SK-N-MC (cell line): ENCODE measurements at regions not wholly inside any gene's neighbourhood (a gene's known extent, or its start where the extent isn't known, plus 50 kb on each side); places are given as distances from the start of the nearest gene placed in this dataset.

Source experiments
- EZH2 ChIP-seq: fragments of 200-600 bp; sonication (generic); IDR thresholded peaks from one replicate; pipeline ENCODE4 v1.6.1; 2017; ENCODE audit warnings: antibody characterized with exemption
- FOXP2 ChIP-seq: optimal IDR thresholded peaks from 2 replicates; pipeline ENCODE3; 2011; ENCODE audit warnings: mild to moderate bottlenecking, moderate library complexity; ENCODE audit not compliant: insufficient read depth; ENCODE audit errors: extremely low read length, control extremely low read depth
- POLR2AphosphoS5 ChIP-seq: IDR thresholded peaks from 2 replicates; pipeline ENCODE4 v1.6.1; 2012; ENCODE audit warnings: mild to moderate bottlenecking, low read depth, low read length, borderline replicate concordance

DNA sequence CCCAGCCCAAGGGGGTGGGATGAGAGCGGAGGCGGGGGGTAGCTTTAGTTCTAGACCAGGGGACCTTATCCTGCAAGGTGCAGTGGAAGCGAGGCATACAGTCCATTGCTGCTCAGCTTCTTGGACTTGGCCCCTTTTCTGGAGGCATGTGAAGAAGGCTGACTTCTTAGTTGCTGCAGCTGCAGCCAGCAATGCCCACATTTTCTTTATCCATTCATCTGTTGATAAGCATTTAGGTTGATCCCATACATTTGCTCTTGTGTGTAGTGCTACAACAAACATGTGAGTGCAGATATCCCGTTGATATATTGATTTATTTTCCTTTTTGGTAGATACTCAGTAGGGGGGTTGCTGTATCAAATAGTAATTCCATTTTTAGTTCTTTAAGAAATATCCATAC is 461.2 kb upstream of the IMPG1 start:
- TF ChIP-seq POLR2AphosphoS5 = no peak
- TF ChIP-seq EZH2 = no peak
- TF ChIP-seq FOXP2 = no peak
